Esophagus muscularis mucosa (tissue), 4 donors: ENCODE measurements at regions not wholly inside any gene's neighbourhood (a gene's known extent, or its start where the extent isn't known, plus 50 kb on each side); places are given as distances from the start of the nearest gene placed in this dataset.
"Not testable (repeated sequence)": the region's sequence is repeated elsewhere in the genome, so short reads cannot be mapped to it uniquely, and the experiment has no call there.

Source experiments
- DNase-seq: peaks from one replicate; pipeline ENCODE4 v3.0.0-alpha.2; 2017; ENCODE audit errors: extremely low spot score
- H3K27ac ChIP-seq, 4 donors: fragments of 200-600 bp; sonication (generic); replicated peaks in 1 of 4; 1 replicate in 3 of 4; 2 replicates in 1 of 4; pipeline ENCODE4 v1.5.1; 2016 to 2019; ENCODE audit warnings: mild to moderate bottlenecking in 1 of 4
- H3K27me3 ChIP-seq, 4 donors: fragments of 200-600 bp; sonication (generic); one replicate each; pipeline versions ENCODE4 v1.5.1 to v1.6.0; 2016 to 2019
- H3K36me3 ChIP-seq, 4 donors: fragments of 200-600 bp; sonication (generic); one replicate each; pipeline ENCODE4 v1.5.1; 2016 to 2019
- H3K4me1 ChIP-seq, 4 donors: fragments of 200-600 bp; sonication (generic); one replicate each; pipeline ENCODE4 v1.5.1; 2016 to 2019
- H3K4me3 ChIP-seq, 4 donors: fragments of 200-600 bp; sonication (generic); 1 replicate in 2 of 4; 2 replicates in 2 of 4; pipeline ENCODE4 v1.5.1; 2016 to 2019; ENCODE audit warnings: mild to moderate bottlenecking in 4 of 4, moderate library complexity in 1 of 4
- H3K9me3 ChIP-seq, 4 donors: fragments of 200-600 bp; sonication (generic); 1 replicate in 3 of 4; 2 replicates in 1 of 4; pipeline ENCODE4 v1.5.1; 2016 to 2019
- CTCF ChIP-seq, 3 experiments: fragments of 200-600 bp in 2 of 3; fragments of 450-650 bp in 1 of 3; sonication (generic) in 2 of 3; IDR thresholded peaks; one replicate each; pipeline ENCODE4 v1.5.1; 2017 to 2019; ENCODE audit warnings: antibody characterized with exemption in 3 of 3, mild to moderate bottlenecking in 2 of 3, moderate library complexity in 1 of 3
- EP300 ChIP-seq: sonication (generic); formaldehyde crosslinking; IDR thresholded peaks from one replicate; pipeline ENCODE4 v1.6.1; 2017; ENCODE audit warnings: antibody characterized with exemption
- POLR2A ChIP-seq: fragments of 450-650 bp; IDR thresholded peaks from one replicate; pipeline ENCODE4 v1.6.1; 2017; ENCODE audit warnings: antibody characterized with exemption, moderate library complexity, mild to moderate bottlenecking, low read depth
- POLR2AphosphoS5 ChIP-seq, 2 donors: sonication (generic); formaldehyde crosslinking; IDR thresholded peaks; one replicate each; pipeline ENCODE4 v1.6.1; 2017; ENCODE audit warnings: antibody characterized with exemption in 2 of 2
- WGBS: methylation state at CpG from one replicate; pipeline ENCODE4 v1.1.5; 2018; 5-methylcytosine and 5-hydroxymethylcytosine counted together
- intact Hi-C: fragments of 100-400 bp; cut with DNase I; formaldehyde crosslinking; loops from one replicate; pipeline ENCODE4 v1.15.1; 2023

- no peaks in the 10 kb centered on the region for H3K4me1 ChIP-seq
- TF ChIP-seq EP300 (no peak), CTCF (IDR thresholded peaks at IDR 0.05) (no peak), POLR2AphosphoS5 (IDR thresholded peaks at IDR 0.05) (no peak), POLR2A (no peak)
- no peak overlapping the region for H3K27ac ChIP-seq
- no peak for DNase-seq
- no peaks in the 10 kb centered on the region for H3K36me3 ChIP-seq
- WGBS: 92% methylated on average over 11 of the region's 11 CpGs
- H3K4me3 ChIP-seq: no peak overlapping the region
- no peaks in the 10 kb centered on the region for H3K27me3 ChIP-seq
- intact Hi-C loops: no loop called here
- peaks cover 0 to 6% (median 0%) of the 10 kb centered on the region in 4 donors for H3K9me3 ChIP-seq
Measured at GRCh38 chr13:84702174-84702573, 819.9 kb upstream of the SLITRK1 start.

- H3K27ac ChIP-seq, DNase-seq, H3K9me3 ChIP-seq, H3K4me1 ChIP-seq, intact Hi-C loops, H3K36me3 ChIP-seq, H3K4me3 ChIP-seq, H3K27me3 ChIP-seq: not testable (repeated sequence)
- WGBS: 53% methylated on average over 1 of the region's 1 CpG
Measured at GRCh38 chr13:84697591-84697990, 815.3 kb upstream of the SLITRK1 start.

GRCh38 chr13:84686973-84687372 lies 804.7 kb upstream of the SLITRK1 start:
- Histone ChIP-seq H3K4me3 (no peak overlapping the region), H3K27me3 (no peaks in the 10 kb centered on the region), H3K36me3 (no peaks in the 10 kb centered on the region), H3K4me1 (peaks cover 7 to 14% (median 12%) of the 10 kb centered on the region in 4 donors), H3K27ac (no peak overlapping the region), H3K9me3 (no peaks in the 10 kb centered on the region)
- intact Hi-C loops: no loop called here
- 78% methylated on average over 3 of the region's 5 CpGs for WGBS
- TF ChIP-seq POLR2AphosphoS5 (IDR thresholded peaks at IDR 0.05): no peak
- no peak for TF ChIP-seq POLR2A
- TF ChIP-seq CTCF (IDR thresholded peaks at IDR 0.05): no peak
- TF ChIP-seq EP300: no peak
- no peak for DNase-seq

DNA sequence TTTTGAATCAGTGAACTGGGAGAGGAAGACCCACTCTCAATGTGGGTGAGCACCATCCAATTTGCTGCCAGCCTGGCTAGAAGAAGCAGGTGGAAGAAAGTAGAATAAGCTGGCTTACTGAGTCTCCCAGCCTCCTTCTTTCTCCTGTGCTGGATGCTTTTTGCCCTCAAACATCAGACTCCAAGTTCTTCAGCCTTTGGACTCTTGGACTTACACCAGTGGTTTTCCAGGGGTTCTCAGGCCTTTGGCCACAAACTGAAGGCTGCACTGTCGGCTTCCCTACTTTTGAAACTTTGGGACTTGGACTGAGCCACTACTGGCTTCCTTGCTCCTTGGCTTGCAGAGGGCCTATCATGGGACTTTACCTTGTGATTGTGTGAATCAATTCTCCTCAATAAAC lies 804.2 kb upstream of the SLITRK1 start:
- WGBS: 67% methylated on average over 1 of the region's 1 CpG
- TF ChIP-seq CTCF (IDR thresholded peaks at IDR 0.05) (no peak), EP300 (no peak), POLR2AphosphoS5 (IDR thresholded peaks at IDR 0.05) (no peak), POLR2A (no peak)
- H3K4me3 ChIP-seq: no peak overlapping the region
- DNase-seq: no peak
- intact Hi-C loops: no loop called here
- no peaks in the 10 kb centered on the region for H3K9me3 ChIP-seq
- no peaks in the 10 kb centered on the region for H3K36me3 ChIP-seq
- peaks cover 7 to 14% (median 12%) of the 10 kb centered on the region in 4 donors for H3K4me1 ChIP-seq
- H3K27ac ChIP-seq: no peak overlapping the region
- no peaks in the 10 kb centered on the region for H3K27me3 ChIP-seq

- H3K4me1 ChIP-seq: peaks cover 7 to 14% (median 12%) of the 10 kb centered on the region in 4 donors
- H3K27me3 ChIP-seq: no peaks in the 10 kb centered on the region
- WGBS: 91% methylated on average over 6 of the region's 6 CpGs
- DNase-seq: no peak
- intact Hi-C loops: no loop called here
- no peak overlapping the region for H3K27ac ChIP-seq
- no peak for TF ChIP-seq POLR2AphosphoS5 (IDR thresholded peaks at IDR 0.05)
- no peak for TF ChIP-seq CTCF (IDR thresholded peaks at IDR 0.05)
- no peak for TF ChIP-seq EP300
- no peak for TF ChIP-seq POLR2A
- H3K36me3 ChIP-seq: no peaks in the 10 kb centered on the region
- H3K9me3 ChIP-seq: no peaks in the 10 kb centered on the region
- H3K4me3 ChIP-seq: no peak overlapping the region
Measured at GRCh38 chr13:84684804-84685203, 802.5 kb upstream of the SLITRK1 start.
